Stimulated activated CD4-positive, alpha-beta T cell treated with anti-CD3 and anti-CD28 coated beads, Interleukin-4, amount 100 ng/mL, for 48 hours (primary cell): ENCODE measurements at regions not wholly inside any gene's neighbourhood (a gene's known extent, or its start where the extent isn't known, plus 50 kb on each side); places are given as distances from the start of the nearest gene placed in this dataset.

Source experiments
- DNase-seq, 2 donors: peaks; one replicate each; pipeline ENCODE4 v3.0.0-alpha.2; 2020; ENCODE audit warnings: low read depth in 2 of 2

DNA sequence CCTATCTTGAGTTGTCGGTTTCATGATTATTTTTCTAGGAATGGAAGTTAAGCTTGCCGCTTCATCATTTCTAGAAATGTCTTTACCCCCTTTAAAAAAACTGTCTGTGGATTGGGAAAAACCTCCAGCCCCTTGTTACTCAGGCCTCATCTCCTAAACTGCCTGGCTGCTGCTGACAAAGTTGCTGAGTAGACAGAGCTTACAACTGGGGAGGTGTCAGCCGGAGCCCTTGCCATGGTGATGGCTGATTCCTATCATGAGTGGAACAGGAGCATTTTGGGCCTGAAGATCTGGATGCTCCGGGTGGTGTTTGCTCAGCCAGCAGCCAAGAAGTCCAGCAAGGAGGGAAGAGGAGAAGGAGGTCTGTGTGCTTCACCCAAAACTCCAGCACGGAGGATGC, 243.3 kb downstream of the ENGASE start:
- no peak for DNase-seq

DNA sequence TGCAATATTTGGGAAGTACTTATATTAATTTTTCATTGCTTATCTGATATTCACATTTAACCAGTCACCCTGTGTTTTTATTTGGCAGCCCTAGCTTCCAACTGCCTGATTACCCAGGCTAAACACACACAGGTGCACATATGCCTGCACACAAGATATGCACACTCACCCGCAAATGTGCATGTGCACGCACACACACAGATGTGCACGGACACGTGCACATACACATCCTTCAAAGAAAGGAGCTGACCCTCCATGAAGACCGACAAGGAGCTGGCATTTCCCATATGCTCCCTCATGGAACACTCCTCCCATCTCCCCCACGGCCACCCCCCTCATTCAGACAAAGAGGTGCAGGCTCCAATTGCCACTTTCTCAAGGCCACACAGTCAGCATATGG, 242.2 kb downstream of the ENGASE start:
- no peak for DNase-seq

GRCh38 chr17:79315358-79316105, 240.9 kb downstream of the ENGASE start:
- DNase-seq, result no peak

GRCh38 chr17:79314617-79315357, 240.2 kb downstream of the ENGASE start:
- DNase-seq, result no peak

GRCh38 chr17:79311373-79311772, 236.7 kb downstream of the ENGASE start:
- no peak for DNase-seq

- no peak for DNase-seq
Observed at GRCh38 chr17:79306424-79307318, 232.0 kb downstream of the ENGASE start.

- DNase-seq, result no peak
Observed at GRCh38 chr17:79305768-79306423, 231.3 kb downstream of the ENGASE start.

DNA sequence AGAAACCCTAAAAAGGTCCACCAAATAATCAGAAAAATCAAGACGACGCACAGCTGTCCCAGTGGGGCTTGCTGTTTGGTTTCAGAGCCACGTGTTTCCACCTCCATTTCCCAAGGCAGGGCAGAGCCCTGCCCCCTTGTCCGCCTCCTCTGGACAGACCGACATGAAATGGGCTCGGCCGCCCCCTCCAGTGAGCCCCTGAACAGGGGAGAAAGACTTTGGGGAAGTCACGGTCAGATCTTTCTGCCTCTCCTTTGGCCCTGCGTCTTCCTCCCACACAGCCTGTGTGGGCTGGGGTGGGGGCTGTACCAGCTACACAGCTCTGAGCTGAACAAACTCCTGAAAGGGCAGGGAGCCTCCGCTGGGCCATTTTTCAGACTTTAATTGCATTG, 230.7 kb downstream of the ENGASE start:
- no peak for DNase-seq

DNA sequence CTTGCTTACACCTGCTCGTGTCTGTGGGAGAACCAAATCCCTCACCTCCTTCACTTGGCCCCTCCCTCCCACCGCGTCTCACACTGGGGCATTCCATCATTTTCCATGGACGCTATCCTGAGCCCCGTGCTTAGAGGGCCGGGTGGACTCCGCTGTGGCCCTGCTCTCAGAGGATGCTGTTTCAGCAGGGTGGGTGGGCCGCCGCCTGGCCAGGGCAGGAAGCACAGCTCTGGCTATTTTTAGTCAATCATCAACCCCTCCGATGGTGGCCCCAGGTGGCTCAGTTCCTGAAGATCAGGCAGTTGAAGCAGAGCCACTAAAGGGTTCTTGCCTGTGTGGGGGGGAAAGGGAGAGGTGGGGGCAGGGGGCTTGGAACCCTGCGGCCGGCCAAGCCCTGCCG, 230.3 kb downstream of the ENGASE start:
- DNase-seq, result no peak

- DNase-seq, result no peak
Observed at GRCh38 chr17:79303641-79304205, 229.1 kb downstream of the ENGASE start.

GRCh38 chr17:79301469-79301868, 226.8 kb downstream of the ENGASE start:
- no peak for DNase-seq

GRCh38 chr17:79299349-79299748, 224.7 kb downstream of the ENGASE start:
- DNase-seq, result no peak

- DNase-seq, result no peak
Observed at GRCh38 chr17:79298799-79299198, 224.2 kb downstream of the ENGASE start.

DNA sequence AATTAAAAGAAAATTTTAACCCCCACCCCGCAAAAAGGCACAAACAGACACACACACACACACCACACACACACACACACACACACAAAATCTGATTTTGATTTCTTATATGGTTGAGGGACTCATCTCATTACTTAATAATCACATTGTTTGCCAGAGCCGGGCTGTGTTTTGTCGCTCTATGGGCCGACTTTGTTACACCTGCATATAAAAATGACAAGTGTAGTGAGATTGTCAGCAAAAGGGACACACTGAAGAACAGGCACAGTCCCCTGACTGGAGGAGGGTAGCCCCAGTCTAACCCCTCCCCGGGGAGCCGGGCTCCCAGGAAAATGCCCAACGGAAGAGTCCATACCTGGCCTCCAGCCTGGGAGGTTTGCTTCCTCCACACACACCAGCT, 221.6 kb downstream of the ENGASE start:
- no peak for DNase-seq

GRCh38 chr17:79295307-79295706, 220.7 kb downstream of the ENGASE start:
- no peak for DNase-seq

DNA sequence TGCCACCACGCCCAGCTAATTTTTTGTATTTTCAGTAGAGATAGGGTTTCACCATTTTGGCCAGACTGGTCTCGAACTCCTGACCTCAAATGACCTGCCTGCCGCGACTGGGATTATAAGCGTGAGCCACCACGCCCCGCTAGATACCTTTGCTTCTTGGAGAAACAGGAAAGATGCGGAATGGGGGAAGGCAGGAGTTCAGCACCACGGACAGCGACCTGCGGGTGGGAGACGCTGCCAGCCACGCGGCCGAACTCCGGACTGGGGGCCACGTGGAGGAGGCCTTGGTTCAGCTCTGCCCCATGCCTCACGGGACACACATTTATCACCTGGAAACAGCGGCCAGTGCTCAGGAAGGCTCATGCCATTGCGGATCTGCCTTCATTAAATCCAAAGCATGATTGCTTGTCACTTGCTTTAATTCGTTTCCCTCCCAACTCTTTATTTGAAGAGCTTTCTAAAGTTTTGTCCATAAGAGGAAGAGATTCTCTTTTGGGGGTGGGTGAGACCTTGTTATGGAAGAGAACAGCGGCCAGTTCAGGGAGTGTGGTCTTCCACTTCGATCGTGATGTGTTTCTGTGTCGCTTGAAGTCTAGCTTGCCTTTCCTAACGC, 219.9 kb downstream of the ENGASE start:
- DNase-seq, result peak; percentile 4 to 32

- no peak for DNase-seq
Observed at GRCh38 chr17:79292501-79292900, 217.9 kb downstream of the ENGASE start.

DNA sequence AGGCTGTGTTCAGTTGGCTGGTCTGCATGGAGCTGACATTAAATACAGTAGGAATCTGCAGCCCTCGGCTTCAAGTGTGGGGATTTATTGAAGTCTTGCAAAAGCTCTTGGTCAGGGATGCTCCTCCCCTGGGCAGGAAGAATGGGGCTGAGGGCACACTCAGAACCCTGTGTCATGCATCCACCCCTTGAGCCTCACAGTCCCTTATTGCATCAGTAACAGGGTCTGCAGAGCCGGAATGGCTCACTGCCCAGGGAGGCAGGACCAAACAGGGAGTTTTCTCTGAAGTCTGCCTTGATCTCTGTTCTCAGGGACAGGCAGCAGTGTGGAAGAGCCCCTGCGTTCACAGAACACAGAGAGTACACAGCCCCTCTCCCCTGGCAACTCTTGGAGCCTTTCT, 216.8 kb downstream of the ENGASE start:
- DNase-seq, result no peak

- DNase-seq, result no peak
Observed at GRCh38 chr17:79290726-79291125, 216.1 kb downstream of the ENGASE start.

GRCh38 chr17:79288950-79289349, 214.3 kb downstream of the ENGASE start:
- no peak for DNase-seq

DNA sequence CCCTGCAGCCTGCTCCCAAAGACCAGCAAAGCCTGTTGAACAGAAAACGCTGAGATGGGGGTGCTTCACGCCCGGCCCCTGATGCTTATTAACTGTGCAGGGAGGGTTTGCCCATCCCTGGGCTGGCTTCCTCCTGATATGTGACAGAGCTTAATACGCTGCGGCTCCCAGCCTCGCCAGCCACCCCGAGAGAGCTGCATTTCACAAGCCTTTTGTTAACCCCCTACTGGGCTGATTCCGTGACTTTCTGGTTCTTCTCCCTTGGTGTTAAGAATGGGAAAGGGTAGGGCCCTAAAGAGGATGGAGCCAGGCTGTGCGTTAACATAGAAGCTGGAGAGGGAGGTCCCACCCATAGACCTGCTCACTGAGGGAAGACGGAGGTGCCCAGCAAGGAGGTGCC, 211.8 kb downstream of the ENGASE start:
- DNase-seq, result no peak
